Smooth muscle cell (in vitro differentiated cells): ENCODE measurements at regions not wholly inside any gene's neighbourhood (a gene's known extent, or its start where the extent isn't known, plus 50 kb on each side); places are given as distances from the start of the nearest gene placed in this dataset.

Source experiments
- DNase-seq: peaks from one replicate; lab custom pipeline; 2025; ENCODE audit not compliant: unreplicated experiment; lab: John Stamatoyannopoulos, UW
- H2AFZ ChIP-seq: fragments of 200-600 bp; sonication (generic); 2 replicates; pipeline ENCODE4 v1.6.0; 2016; ENCODE audit warnings: antibody characterized with exemption, low read depth, mild to moderate bottlenecking
- H3F3A ChIP-seq: fragments of 200-600 bp; sonication (generic); 2 replicates; pipeline ENCODE4 v1.6.0; 2017; ENCODE audit warnings: antibody characterized with exemption, low read depth
- H3K27ac ChIP-seq: fragments of 200-600 bp; sonication (generic); 2 replicates; pipeline ENCODE4 v1.5.1; 2016; ENCODE audit warnings: low read depth, mild to moderate bottlenecking
- H3K27me3 ChIP-seq: fragments of 200-600 bp; sonication (generic); 2 replicates; pipeline ENCODE4 v1.6.1; 2016; ENCODE audit warnings: low read depth, mild to moderate bottlenecking
- H3K36me3 ChIP-seq: fragments of 200-600 bp; sonication (generic); 2 replicates; pipeline ENCODE4 v1.5.1; 2016; ENCODE audit warnings: low read depth
- H3K4me1 ChIP-seq: fragments of 200-600 bp; sonication (generic); 2 replicates; pipeline ENCODE4 v1.5.1; 2016; ENCODE audit warnings: low read depth
- H3K4me2 ChIP-seq: fragments of 200-600 bp; sonication (generic); 2 replicates; pipeline ENCODE4 v1.6.0; 2016; ENCODE audit warnings: mild to moderate bottlenecking
- H3K4me3 ChIP-seq: fragments of 200-600 bp; sonication (generic); 2 replicates; pipeline ENCODE4 v1.5.1; 2016; ENCODE audit warnings: mild to moderate bottlenecking
- H3K79me2 ChIP-seq: fragments of 200-600 bp; sonication (generic); 2 replicates; pipeline ENCODE4 v1.6.0; 2016; ENCODE audit warnings: low read depth, mild to moderate bottlenecking
- H3K9ac ChIP-seq: fragments of 200-600 bp; sonication (generic); 2 replicates; pipeline ENCODE4 v1.6.0; 2016; ENCODE audit warnings: low read depth
- H3K9me3 ChIP-seq: fragments of 200-600 bp; sonication (generic); replicated peaks from 2 replicates; pipeline ENCODE4 v1.5.1; 2016; ENCODE audit warnings: low read depth
- H4K20me1 ChIP-seq: fragments of 200-600 bp; sonication (generic); 2 replicates; pipeline ENCODE4 v1.6.0; 2016; ENCODE audit warnings: low read depth
- WGBS: methylation state at CpG from one replicate; pipeline ENCODE4 v1.1.7; 2016; ENCODE audit warnings: low lambda C conversion rate; 5-methylcytosine and 5-hydroxymethylcytosine counted together
- TF ChIP-seq, protein P1 (sequence below): fragments of 200-600 bp; sonication (generic); IDR thresholded peaks from 2 replicates; pipeline ENCODE4 v1.5.1; 2017; ENCODE audit warnings: borderline replicate concordance, mild to moderate bottlenecking, antibody characterized with exemption; ENCODE audit not compliant: insufficient read depth, poor library complexity, severe bottlenecking

DNA sequence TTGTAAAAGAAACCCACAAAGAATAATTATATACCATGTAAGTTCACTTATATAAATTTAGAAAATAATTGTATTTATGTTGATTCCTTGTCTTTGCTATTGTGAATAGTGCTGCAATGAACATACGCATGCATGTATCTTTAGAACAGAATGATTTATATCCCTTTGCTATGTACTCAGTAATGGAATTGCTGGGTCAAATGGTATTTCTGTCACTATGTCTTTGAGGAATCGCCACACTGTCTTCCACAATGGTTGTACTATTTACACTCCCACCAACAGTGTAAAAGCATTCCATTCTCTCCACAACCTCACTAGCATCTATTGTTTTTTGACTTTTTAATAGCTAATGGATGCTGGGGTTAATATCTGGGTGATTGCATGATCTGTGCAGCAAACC, 149.4 kb upstream of the CNTN3 start:
- Histone ChIP-seq H4K20me1 (no peaks in the 10 kb centered on the region), H2AFZ (no peak overlapping the region), H3K4me3 (no peak overlapping the region), H3K9ac (no peak overlapping the region), H3K79me2 (no peaks in the 10 kb centered on the region), H3K4me2 (no peak overlapping the region), H3K9me3 (no peaks in the 10 kb centered on the region), H3K27ac (no peak overlapping the region), H3K36me3 (no peaks in the 10 kb centered on the region), H3K27me3 (no peaks in the 10 kb centered on the region), H3F3A (no peaks in the 10 kb centered on the region), H3K4me1 (no peaks in the 10 kb centered on the region)
- TF ChIP-seq, protein P1, sequence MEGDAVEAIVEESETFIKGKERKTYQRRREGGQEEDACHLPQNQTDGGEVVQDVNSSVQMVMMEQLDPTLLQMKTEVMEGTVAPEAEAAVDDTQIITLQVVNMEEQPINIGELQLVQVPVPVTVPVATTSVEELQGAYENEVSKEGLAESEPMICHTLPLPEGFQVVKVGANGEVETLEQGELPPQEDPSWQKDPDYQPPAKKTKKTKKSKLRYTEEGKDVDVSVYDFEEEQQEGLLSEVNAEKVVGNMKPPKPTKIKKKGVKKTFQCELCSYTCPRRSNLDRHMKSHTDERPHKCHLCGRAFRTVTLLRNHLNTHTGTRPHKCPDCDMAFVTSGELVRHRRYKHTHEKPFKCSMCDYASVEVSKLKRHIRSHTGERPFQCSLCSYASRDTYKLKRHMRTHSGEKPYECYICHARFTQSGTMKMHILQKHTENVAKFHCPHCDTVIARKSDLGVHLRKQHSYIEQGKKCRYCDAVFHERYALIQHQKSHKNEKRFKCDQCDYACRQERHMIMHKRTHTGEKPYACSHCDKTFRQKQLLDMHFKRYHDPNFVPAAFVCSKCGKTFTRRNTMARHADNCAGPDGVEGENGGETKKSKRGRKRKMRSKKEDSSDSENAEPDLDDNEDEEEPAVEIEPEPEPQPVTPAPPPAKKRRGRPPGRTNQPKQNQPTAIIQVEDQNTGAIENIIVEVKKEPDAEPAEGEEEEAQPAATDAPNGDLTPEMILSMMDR, result no peak
- DNase-seq, result no peak
- WGBS, result 87% methylated on average over 2 of the region's 2 CpGs

DNA sequence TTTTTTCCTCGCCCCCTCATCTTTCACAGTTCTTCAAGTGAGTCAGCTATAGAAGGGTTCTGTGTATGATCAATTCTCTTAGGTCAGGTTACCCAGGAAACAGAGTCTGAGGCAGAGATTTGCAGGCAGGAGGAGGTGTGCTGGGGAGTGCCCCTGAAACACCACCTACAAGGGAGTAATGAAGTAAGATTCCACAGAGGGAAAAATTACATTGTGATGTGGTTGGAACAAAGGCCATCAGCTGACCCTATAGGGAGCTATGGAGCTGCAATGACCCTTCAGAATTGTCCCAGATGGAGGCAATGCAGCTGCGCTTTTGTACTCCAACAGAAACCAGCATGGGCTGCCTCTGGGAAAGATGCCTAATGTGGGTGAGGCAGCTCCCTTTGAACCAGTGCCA, 142.2 kb upstream of the CNTN3 start:
- H3F3A ChIP-seq, result no peaks in the 10 kb centered on the region
- 90% methylated on average over 2 of the region's 2 CpGs for WGBS
- H3K79me2 ChIP-seq, result no peaks in the 10 kb centered on the region
- H3K4me1 ChIP-seq, result peaks cover 9% of the 10 kb centered on the region
- no peaks in the 10 kb centered on the region for H3K36me3 ChIP-seq
- H3K4me3 ChIP-seq, result no peak overlapping the region
- no peak overlapping the region for H3K9ac ChIP-seq
- H3K4me2 ChIP-seq, result no peak overlapping the region
- no peak for DNase-seq
- no peak overlapping the region for H3K27ac ChIP-seq
- no peaks in the 10 kb centered on the region for H4K20me1 ChIP-seq
- H3K27me3 ChIP-seq, result no peaks in the 10 kb centered on the region
- TF ChIP-seq, protein P1, result no peak
- H2AFZ ChIP-seq, result no peak overlapping the region
- H3K9me3 ChIP-seq, result no peaks in the 10 kb centered on the region

DNA sequence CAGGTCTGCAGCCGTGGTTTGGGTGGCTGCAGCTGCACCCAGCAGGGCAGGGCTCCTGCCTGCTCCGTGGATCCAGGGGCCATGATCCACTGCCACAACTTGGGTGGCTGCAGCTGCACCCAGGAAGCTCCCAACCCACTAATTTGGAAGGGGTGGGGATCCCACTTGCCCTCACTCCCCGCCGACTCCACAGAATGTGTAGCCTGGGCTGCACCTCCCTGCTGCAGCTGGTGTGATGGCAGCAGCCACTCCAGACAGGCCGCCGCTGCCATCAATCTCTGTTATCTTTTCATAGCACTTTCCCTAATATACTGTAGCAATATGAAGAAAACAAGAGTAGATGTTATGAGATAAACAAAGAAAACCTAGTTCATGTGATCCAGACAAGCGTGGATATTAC, 137.8 kb upstream of the CNTN3 start:
- no peak overlapping the region for H2AFZ ChIP-seq
- H3K27ac ChIP-seq, result no peak overlapping the region
- H3K9ac ChIP-seq, result no peak overlapping the region
- no peaks in the 10 kb centered on the region for H3K9me3 ChIP-seq
- no peak for DNase-seq
- H3K27me3 ChIP-seq, result no peaks in the 10 kb centered on the region
- WGBS, result 92% methylated on average over 7 of the region's 7 CpGs
- H3K4me3 ChIP-seq, result no peak overlapping the region
- H3K4me2 ChIP-seq, result no peak overlapping the region
- H4K20me1 ChIP-seq, result no peaks in the 10 kb centered on the region
- peaks cover 7% of the 10 kb centered on the region for H3K4me1 ChIP-seq
- H3K36me3 ChIP-seq, result no peaks in the 10 kb centered on the region
- no peaks in the 10 kb centered on the region for H3F3A ChIP-seq
- TF ChIP-seq, protein P1, result no peak
- no peaks in the 10 kb centered on the region for H3K79me2 ChIP-seq

DNA sequence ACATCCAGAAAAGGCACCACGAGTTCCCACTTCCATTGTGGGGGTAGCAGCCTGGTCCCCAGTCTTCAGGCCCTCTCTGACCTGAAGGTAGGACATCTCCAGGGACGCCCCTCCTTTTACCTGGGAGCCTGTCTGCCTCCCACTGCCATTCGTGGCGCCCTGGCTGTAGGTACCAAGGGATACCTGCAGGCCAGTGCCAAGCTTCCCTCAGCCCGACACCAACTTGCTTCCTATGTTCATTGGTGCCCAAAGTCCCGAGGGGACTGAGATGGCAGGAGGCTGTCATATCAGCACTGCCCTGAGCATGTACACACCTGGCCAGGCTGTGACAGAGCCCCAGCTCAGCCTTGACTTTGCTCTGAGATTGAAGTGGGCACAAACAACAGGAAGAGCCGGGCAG, 137.3 kb upstream of the CNTN3 start:
- Histone ChIP-seq H3K9ac (no peak overlapping the region), H2AFZ (no peak overlapping the region), H3F3A (no peaks in the 10 kb centered on the region), H3K9me3 (no peaks in the 10 kb centered on the region), H3K79me2 (no peaks in the 10 kb centered on the region), H4K20me1 (no peaks in the 10 kb centered on the region), H3K4me1 (peaks cover 3% of the 10 kb centered on the region), H3K4me3 (no peak overlapping the region), H3K36me3 (no peaks in the 10 kb centered on the region), H3K27me3 (no peaks in the 10 kb centered on the region), H3K4me2 (no peak overlapping the region), H3K27ac (no peak overlapping the region)
- WGBS, result 81% methylated on average over 7 of the region's 7 CpGs
- TF ChIP-seq, protein P1, result no peak
- DNase-seq, result no peak
